ENCODE measurements at regions not wholly inside any gene's neighbourhood (a gene's known extent, or its start where the extent isn't known, plus 50 kb on each side); places are given as distances from the start of the nearest gene placed in this dataset.
"Not testable (repeated sequence)": the region's sequence is repeated elsewhere in the genome, so short reads cannot be mapped to it uniquely, and the experiment has no call there.

DNA sequence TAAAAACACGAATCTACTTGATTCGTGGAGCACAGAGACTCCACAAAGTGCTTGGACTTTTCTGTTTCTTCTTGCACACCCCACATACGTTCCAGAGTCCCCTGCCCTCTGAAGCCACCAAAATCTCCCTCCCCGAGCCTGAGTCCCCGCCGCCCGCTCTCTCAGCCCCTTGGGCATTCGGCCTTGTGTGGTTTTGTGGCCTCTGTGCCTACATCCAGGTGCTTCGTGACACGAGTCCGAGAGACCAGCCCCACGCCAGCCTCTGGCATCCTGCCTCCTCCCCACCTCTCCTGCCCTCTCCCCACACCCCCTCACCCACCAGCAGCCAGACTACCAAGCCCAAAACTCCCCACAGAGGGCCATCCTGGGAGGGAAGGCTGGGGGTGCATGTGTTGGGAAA, 87.8 kb upstream of the PPP1R26 start:
- DNase-seq, result no peak

GRCh38 chr9:135392511-135392910, 87.1 kb upstream of the PPP1R26 start:
- no peak for DNase-seq

GRCh38 chr9:135394131-135394530, 85.5 kb upstream of the PPP1R26 start:
- no peak for DNase-seq

GRCh38 chr9:135394699-135395645, 84.6 kb upstream of the PPP1R26 start:
- no peak for DNase-seq

GRCh38 chr9:135397142-135397541, 82.4 kb upstream of the PPP1R26 start:
- no peak for DNase-seq

DNA sequence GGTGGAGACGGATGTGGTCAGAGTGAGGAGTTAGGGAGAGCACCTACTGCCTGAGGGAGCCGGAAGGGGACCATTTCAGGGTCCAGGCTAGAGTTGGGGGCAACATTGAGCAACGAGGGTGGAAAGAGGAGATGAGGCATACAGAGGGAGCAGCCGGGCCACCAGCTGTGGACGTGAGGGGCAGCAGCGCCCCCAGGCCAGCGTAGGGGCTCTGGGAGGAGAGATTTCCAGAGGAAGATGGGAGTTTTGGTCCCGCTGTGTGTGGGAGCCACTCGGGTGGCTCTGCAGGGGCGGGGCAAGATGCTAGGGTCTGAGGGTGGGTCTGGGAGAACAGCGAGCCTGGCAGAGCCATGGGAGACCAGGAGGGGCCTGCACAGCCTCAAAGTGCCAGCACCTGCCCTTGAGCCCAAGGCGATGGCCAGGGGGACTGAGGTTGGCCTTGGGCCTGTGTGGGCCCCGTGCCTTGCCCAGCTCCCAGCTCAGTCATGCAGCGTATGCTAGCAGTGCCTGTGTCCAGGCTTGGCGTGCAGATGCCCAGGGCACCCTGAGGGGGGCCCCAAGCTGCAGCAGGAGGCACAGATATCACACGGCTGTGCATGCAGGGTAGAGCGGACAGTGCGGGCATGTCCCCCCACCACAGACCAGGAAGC, 80.5 kb upstream of the PPP1R26 start:
- DNase-seq, result no peak

DNA sequence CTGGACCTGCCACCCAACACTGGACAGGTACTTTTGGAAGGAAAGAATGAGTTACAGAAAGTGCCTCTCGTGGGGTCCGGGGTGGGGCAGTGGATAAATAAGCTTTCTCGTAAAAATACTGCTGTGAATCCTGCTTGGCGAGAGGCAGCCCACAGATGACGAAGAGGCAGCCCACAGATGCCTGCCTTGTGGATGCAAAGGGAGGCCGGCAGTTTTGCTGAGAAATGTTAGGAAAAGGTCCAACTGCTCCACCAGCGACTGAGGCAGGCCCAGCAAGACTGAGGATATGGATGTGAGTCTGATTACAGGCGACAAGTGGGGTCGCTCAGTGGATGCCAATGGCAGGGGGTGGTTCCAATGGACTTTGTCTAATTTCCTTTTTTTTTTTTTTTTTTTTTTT, 79.1 kb upstream of the PPP1R26 start:
- DNase-seq, result no peak

DNA sequence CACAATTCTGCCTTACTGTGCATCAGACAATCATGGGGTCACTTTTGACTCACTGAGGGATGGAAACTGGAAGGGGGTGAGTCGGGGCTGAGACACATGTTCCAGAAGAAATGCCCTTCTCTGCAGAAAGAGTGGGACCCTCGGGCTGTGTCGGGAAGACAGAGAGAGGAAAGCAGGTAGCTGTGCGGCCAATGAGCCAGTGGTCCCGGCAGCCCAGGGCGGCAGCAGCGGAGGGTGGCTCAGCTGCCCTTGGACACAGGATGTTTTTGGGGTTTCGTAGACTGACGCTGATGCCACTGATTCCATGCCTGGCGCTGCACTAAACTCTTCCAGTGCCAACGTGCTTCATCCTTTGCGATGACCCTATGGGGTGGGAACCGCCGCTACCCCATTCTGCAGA, 78.4 kb upstream of the PPP1R26 start:
- no peak for DNase-seq

DNA sequence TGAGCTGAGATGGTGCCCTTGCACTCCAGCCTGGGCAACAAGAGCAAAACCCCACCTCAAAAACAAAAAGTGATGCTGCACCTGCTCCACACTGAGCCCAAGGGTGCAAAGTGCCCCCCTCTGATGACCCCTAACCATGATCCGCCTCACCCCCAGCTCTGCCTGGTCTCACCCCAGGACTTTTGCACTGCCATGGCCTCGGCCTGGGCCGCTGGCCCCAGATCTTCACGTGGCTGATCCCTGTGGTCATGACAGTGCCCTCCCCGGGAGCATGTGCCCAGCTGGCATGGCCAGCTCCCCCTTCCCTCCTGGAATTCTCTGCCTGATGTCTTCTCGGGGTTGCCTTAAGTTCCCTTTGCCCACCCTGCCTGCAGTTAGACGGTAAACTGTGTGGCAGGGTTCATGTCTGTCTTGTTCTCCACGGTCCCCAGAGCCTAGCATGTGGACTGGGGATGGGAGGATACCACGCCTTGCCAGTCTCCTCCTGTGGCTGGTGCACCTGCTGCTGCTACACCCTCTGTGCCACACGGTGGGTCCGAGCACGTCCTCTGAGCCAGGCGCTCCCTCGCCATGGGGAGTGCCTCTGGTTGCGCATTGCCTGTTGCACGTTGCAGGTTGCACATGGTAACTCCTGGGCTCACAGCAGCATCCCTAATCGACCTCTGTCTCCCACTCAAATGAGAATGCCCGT, 77.4 kb upstream of the PPP1R26 start:
- no peak for DNase-seq

DNA sequence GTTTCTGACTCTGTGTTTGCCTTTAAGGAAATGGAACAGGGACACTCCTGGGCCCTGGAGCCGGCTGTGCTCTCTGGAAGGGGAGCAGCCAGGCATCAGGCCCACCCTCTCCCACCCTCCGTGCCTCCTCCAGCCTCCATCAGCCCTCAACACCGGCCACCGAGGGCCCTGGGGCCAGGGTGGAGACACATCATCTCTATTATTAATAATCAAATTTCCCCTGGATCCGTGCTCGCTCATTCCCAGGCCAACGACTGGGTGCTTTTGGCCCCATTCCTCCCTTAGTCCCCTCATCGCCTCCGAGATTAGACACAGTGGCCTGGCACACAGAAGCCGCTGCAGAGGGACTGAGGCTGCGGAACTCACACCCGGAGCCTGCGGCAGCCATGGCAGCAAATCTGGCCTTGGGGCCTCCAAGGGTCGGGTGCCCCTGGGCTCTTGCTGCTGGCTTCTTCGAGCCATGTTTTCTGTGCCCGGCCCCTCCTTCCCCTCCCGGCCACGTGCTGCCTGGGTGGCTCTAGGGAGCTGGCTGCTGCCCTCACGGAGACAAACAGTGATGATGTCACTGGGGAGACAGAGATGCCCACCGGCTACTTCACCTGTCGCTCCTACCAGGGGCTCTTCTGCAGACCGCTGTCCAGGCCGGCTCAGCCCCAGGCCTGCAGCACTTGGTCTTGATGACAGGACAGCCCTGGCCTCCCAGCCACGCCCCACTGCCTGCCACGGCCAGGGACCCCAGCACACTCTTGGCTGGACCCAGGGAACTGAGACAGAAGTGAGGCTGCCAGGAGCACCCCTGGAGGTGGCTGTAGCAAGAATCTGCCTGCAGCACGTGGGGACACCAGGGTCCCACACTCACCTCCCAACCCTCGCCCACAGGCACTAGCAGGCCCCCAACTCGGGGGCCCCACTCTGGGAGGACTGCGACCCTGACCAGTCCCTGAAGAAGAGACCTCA, 76.6 kb upstream of the PPP1R26 start:
- DNase-seq, result no peak

- no peak for DNase-seq
These were observed 75.7 kb upstream of the PPP1R26 start for GRCh38 chr9:135403733-135404450.

- DNase-seq, result no peak
These were observed 75.0 kb upstream of the PPP1R26 start for GRCh38 chr9:135404451-135405144.

DNA sequence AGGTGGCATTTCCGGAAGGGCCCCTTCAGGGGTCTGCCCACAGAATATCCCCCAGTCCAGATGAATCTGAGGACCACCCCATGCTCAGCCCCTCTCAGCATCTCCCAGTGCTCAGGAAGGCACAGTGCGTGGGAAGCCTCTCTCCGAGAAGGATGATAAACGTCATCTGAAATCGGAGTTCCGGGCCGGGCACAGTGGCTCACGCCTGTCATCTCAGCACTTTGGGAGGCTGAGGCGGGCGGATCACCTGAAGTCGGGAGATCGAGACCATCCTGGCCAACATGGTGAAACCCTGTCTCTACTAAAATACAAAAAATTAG, 74.5 kb upstream of the PPP1R26 start:
- not testable (repeated sequence) for DNase-seq

- DNase-seq, result no peak
These were observed 70.9 kb upstream of the PPP1R26 start for GRCh38 chr9:135408476-135409254.

- no peak for DNase-seq
These were observed 70.0 kb upstream of the PPP1R26 start for GRCh38 chr9:135409286-135410200.

GRCh38 chr9:135410421-135410820, 69.2 kb upstream of the PPP1R26 start:
- DNase-seq, result no peak

DNA sequence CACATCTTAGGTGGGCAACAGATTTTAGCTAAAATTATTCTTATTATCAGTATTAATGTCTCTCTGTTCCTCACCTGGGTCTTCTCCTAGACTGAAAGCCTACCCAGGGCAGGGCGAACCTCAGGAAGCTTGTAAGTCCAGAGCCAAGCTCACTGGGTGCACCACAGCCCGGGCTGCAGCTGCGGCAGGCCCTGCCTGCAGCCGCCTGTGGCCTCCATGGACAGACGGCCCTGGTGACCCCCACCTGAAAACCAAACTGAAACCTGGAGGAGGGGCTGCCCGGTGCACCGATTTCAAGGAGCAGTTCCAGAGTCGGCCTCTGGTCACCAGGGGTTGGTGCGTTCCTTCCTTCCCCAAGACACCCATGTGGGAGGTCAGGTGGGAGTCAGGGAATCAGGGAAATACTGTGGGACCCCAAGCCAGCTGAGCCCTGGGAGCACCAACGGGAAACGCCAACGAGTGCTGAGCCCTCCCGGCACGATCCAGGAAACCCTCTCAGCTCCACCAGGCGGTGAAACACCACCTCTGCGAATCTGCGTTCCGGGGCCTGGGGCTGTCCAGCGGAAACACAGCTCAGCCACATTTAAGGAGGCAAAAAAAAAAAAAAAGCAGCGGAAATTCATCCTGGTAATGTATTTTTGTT, 68.6 kb upstream of the PPP1R26 start:
- no peak for DNase-seq

DNA sequence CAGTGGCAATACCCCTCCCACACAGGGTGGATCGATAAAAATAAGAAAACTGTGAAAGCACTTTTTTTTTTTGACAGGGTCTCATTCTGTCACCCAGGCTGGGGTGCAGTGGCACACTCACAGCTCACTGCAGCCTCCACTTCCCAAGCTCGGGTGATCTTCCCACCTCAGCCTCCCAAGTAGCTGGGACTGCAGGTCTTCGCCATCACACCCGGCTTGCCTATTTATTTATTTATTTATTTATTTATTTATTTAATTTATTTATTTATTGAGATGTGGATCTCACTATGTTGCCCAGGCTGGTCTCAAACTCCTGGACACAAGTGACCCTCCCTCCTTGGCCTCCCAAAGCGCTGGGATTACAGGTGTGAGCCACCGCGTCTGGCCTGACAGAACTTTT, 68.0 kb upstream of the PPP1R26 start:
- DNase-seq, result not testable (repeated sequence)
